Endothelial cell of umbilical vein (primary cell): ENCODE measurements at regions not wholly inside any gene's neighbourhood (a gene's known extent, or its start where the extent isn't known, plus 50 kb on each side); places are given as distances from the start of the nearest gene placed in this dataset.

Source experiments
- BruUV-seq: library from RNA; stranded (reverse); fragments of 400-500 nt; replicated peaks from 2 replicates; lab custom pipeline; 2021; lab: Mats Ljungman, UMichigan
- CTCF ChIA-PET: fragments of 300-600, 350-600 bp; sonication (Branson Sonifier 250); formaldehyde crosslinking; loops from one replicate; lab custom pipeline; 2021; ENCODE audit warnings: antibody characterized with exemption, inconsistent platforms; lab: Charles Lee
- POLR2A ChIA-PET: fragments of 300-600, 350-600 bp; sonication (Branson Sonifier 250); formaldehyde crosslinking; loops from one replicate; lab custom pipeline; 2021; ENCODE audit warnings: antibody characterized with exemption, inconsistent platforms; lab: Charles Lee
- DNase-seq: peaks from one replicate; pipeline ENCODE4 v3.0.0-alpha.2; 2011; ENCODE audit warnings: low read depth, low spot score
- FAIRE-seq: peaks from 2 replicates; lab custom pipeline; 2011; peaks lifted over from hg19 to GRCh38; lab: Jason Lieb, UNC
- H2AFZ ChIP-seq: 2 replicates; pipeline ENCODE4 v1.6.0; 2012; ENCODE audit warnings: low read depth, low read length, control low read depth, inconsistent platforms
- H3K27ac ChIP-seq: 2 replicates; pipeline ENCODE4 v1.5.1; 2011; ENCODE audit warnings: low read depth, mild to moderate bottlenecking, control low read depth, low read length, moderate library complexity; ENCODE audit not compliant: insufficient read depth
- H3K27me3 ChIP-seq, 2 experiments: 2 replicates each; pipeline versions ENCODE4 v1.6.0 to v1.6.1; 2011; ENCODE audit warnings: low read length in 2 of 2, mixed read lengths in 1 of 2; ENCODE audit not compliant: control insufficient read depth in 2 of 2, insufficient read depth in 2 of 2
- H3K36me3 ChIP-seq, 2 experiments: 2 replicates in 1 of 2; 3 replicates in 1 of 2; pipeline ENCODE4 v1.5.1; 2011; ENCODE audit warnings: low read length in 2 of 2, mild to moderate bottlenecking in 1 of 2, moderate library complexity in 1 of 2; ENCODE audit not compliant: control insufficient read depth in 2 of 2, insufficient read depth in 2 of 2; ENCODE audit errors: extremely low read depth in 1 of 2
- H3K4me1 ChIP-seq: 3 replicates; pipeline ENCODE4 v1.5.1; 2011; ENCODE audit warnings: mild to moderate bottlenecking, low read length; ENCODE audit not compliant: control insufficient read depth, insufficient read depth; ENCODE audit errors: extremely low read depth
- H3K4me2 ChIP-seq: 2 replicates; pipeline ENCODE4 v1.6.1; 2011; ENCODE audit warnings: low read length, control low read depth, mixed read lengths; ENCODE audit not compliant: insufficient read depth
- H3K4me3 ChIP-seq, 3 experiments: fragments of 200-600 bp in 1 of 3; sonication (generic), shearing (Covaris generic) in 1 of 3; replicated peaks in 1 of 3; 2 replicates each; pipeline ENCODE4 v1.5.1; 2011 to 2016; ENCODE audit warnings: control low read depth in 3 of 3, low read length in 3 of 3, mild to moderate bottlenecking in 2 of 3, inconsistent platforms in 1 of 3, low read depth in 1 of 3, moderate library complexity in 1 of 3; ENCODE audit not compliant: insufficient read depth in 1 of 3
- H3K79me2 ChIP-seq: 2 replicates; pipeline ENCODE4 v1.6.0; 2012; ENCODE audit warnings: low read length, inconsistent platforms; ENCODE audit not compliant: control insufficient read depth, insufficient read depth
- H3K9ac ChIP-seq: replicated peaks from 2 replicates; pipeline ENCODE3; 2011; ENCODE audit warnings: low read length, control low read depth; ENCODE audit not compliant: insufficient read depth; ENCODE audit errors: extremely low read depth
- H3K9me1 ChIP-seq: replicated peaks from 3 replicates; pipeline ENCODE4 v1.6.0; 2011; ENCODE audit warnings: mild to moderate bottlenecking, low read length; ENCODE audit not compliant: control insufficient read depth, insufficient read depth; ENCODE audit errors: extremely low read depth
- H3K9me3 ChIP-seq: replicated peaks from 2 replicates; pipeline ENCODE4 v1.5.1; 2012; ENCODE audit warnings: low read length, inconsistent platforms; ENCODE audit not compliant: control insufficient read depth, insufficient read depth
- H4K20me1 ChIP-seq: replicated peaks from 2 replicates; pipeline ENCODE3; 2011; ENCODE audit warnings: mild to moderate bottlenecking, low read length; ENCODE audit not compliant: control insufficient read depth, insufficient read depth; ENCODE audit errors: extremely low read depth
- EZH2 ChIP-seq: IDR thresholded peaks from 2 replicates; pipeline ENCODE4 v1.6.1; 2012; ENCODE audit warnings: borderline replicate concordance, low read depth, mild to moderate bottlenecking, moderate library complexity, low read length, inconsistent platforms; ENCODE audit not compliant: severe bottlenecking
- FOS ChIP-seq: IDR thresholded peaks from 2 replicates; pipeline ENCODE4 v1.6.1; 2011; ENCODE audit warnings: mild to moderate bottlenecking, low read length, moderate library complexity, borderline replicate concordance; ENCODE audit not compliant: insufficient read depth
- GATA2 ChIP-seq: IDR thresholded peaks from 2 replicates; pipeline ENCODE4 v1.7.0; 2011; ENCODE audit warnings: low read depth, mild to moderate bottlenecking, moderate library complexity, mixed read lengths, low read length; ENCODE audit not compliant: insufficient read length, insufficient read depth
- JUN ChIP-seq: IDR thresholded peaks from 2 replicates; pipeline ENCODE4 v1.6.1; 2011; ENCODE audit warnings: borderline replicate concordance, low read depth; ENCODE audit not compliant: insufficient read length, insufficient read depth
- MYC ChIP-seq: IDR thresholded peaks from one replicate; pipeline ENCODE4 v1.6.1; 2011; ENCODE audit warnings: mild to moderate bottlenecking, low read depth, low read length
- POLR2A ChIP-seq: IDR thresholded peaks from 2 replicates; pipeline ENCODE4 v1.6.1; 2012; ENCODE audit warnings: low read depth, mild to moderate bottlenecking, control low read depth, low read length
- POLR2AphosphoS5 ChIP-seq: IDR thresholded peaks from 2 replicates; pipeline ENCODE4 v1.6.1; 2012; ENCODE audit warnings: low read depth, mild to moderate bottlenecking, control low read depth, low read length, moderate library complexity; ENCODE audit not compliant: insufficient read depth
- dilution Hi-C: fragments of 300-500 bp; cut with MboI; formaldehyde crosslinking; loops from one replicate; pipeline ENCODE4 v1.15.0; 2019; ENCODE audit warnings: low sequenced_read_pairs; ENCODE audit not compliant: extremely low pct_ligation_motif_present
- intact Hi-C: fragments of 100-400 bp; cut with micrococcal nuclease; formaldehyde crosslinking; loops from one replicate; pipeline ENCODE4 v1.10.0; 2022
- TF ChIP-seq, protein P1 (sequence below), 2 donors: IDR thresholded peaks; 1 replicate in 1 of 2; 2 replicates in 1 of 2; pipeline ENCODE4 v1.5.1; 2011; ENCODE audit warnings: low read length in 2 of 2, mild to moderate bottlenecking in 2 of 2, moderate library complexity in 2 of 2, control low read depth in 1 of 2, inconsistent platforms in 1 of 2, low read depth in 1 of 2; ENCODE audit not compliant: insufficient read depth in 1 of 2; ENCODE audit errors: extremely low read depth in 1 of 2
- TF ChIP-seq, protein P2 (sequence below): IDR thresholded peaks from 2 replicates; pipeline ENCODE4 v1.6.1; 2011; ENCODE audit not compliant: insufficient read depth, insufficient read length

DNA sequence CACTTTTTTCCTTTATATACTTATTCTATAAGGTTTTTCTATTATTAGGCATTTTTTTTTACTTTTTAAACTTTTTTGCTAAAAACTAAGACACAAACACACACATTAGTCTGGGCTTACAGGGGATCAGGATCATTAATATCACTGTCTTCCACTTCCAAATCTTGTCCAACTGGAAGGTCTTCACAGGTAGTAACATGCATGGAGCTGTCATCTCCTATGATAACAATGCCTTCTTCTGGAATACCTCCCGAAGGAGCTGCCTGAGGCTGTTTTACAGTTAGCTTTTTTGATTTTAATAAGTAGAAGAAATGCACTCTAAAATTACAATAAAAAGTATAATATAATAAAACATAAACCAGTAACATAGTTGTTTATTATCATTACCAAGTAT is 345.5 kb upstream of the PTGER4 start:
- POLR2A ChIA-PET: interaction anchor here (1.0 kb wide), 1 partner anchor 350 kb away, joined by 7 read pairs; no protein-coding TSS in a partner anchor
- TF ChIP-seq, protein P1, sequence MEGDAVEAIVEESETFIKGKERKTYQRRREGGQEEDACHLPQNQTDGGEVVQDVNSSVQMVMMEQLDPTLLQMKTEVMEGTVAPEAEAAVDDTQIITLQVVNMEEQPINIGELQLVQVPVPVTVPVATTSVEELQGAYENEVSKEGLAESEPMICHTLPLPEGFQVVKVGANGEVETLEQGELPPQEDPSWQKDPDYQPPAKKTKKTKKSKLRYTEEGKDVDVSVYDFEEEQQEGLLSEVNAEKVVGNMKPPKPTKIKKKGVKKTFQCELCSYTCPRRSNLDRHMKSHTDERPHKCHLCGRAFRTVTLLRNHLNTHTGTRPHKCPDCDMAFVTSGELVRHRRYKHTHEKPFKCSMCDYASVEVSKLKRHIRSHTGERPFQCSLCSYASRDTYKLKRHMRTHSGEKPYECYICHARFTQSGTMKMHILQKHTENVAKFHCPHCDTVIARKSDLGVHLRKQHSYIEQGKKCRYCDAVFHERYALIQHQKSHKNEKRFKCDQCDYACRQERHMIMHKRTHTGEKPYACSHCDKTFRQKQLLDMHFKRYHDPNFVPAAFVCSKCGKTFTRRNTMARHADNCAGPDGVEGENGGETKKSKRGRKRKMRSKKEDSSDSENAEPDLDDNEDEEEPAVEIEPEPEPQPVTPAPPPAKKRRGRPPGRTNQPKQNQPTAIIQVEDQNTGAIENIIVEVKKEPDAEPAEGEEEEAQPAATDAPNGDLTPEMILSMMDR (IDR thresholded peaks at IDR 0.05; ENCODE audit: extremely low read depth in 1 of 2, insufficient read depth in 1 of 2, low read depth in 1 of 2, low read length in 2 of 2): no peak
- TF ChIP-seq FOS: no peak
- TF ChIP-seq EZH2: no peak
- no peak for TF ChIP-seq POLR2A
- TF ChIP-seq GATA2: no peak
- TF ChIP-seq JUN: no peak
- no peak for TF ChIP-seq MYC
- TF ChIP-seq POLR2AphosphoS5: no peak
- TF ChIP-seq, protein P2, sequence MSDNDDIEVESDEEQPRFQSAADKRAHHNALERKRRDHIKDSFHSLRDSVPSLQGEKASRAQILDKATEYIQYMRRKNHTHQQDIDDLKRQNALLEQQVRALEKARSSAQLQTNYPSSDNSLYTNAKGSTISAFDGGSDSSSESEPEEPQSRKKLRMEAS: no peak
- H3K9me1 ChIP-seq: no peaks in the 10 kb centered on the region

More for the DNA sequence above, 345.5 kb upstream of the PTGER4 start:
- intact Hi-C loops: loop anchor here (5.0 kb wide), 2 partner anchors 133 to 227 kb away; no protein-coding TSS in a partner anchor
- Histone ChIP-seq H3K27me3 (no peaks in the 10 kb centered on the region), H3K4me1 (peaks cover 20% of the 10 kb centered on the region), H3K79me2 (no peaks in the 10 kb centered on the region), H3K4me3 (no peak overlapping the region), H3K27ac (peak overlapping the region; percentile 70), H3K4me2 (no peak overlapping the region), H4K20me1 (no peaks in the 10 kb centered on the region), H3K9me3 (no peaks in the 10 kb centered on the region), H3K9ac (peak overlapping the region; percentile 42), H3K36me3 (no peaks in the 10 kb centered on the region), H2AFZ (no peak overlapping the region)
- DNase-seq (no peak), FAIRE-seq (no peak)
- BruUV-seq: no TSS peak
- dilution Hi-C loops: no loop called here
- CTCF ChIA-PET: interaction anchor here (1.3 to 2.1 kb wide), 7 partner anchors 11 to 618 kb away, joined by 3 to 9 read pairs (median 4); no protein-coding TSS in a partner anchor
